ENCODE measurements at regions not wholly inside any gene's neighbourhood (a gene's known extent, or its start where the extent isn't known, plus 50 kb on each side); places are given as distances from the start of the nearest gene placed in this dataset.

DNA sequence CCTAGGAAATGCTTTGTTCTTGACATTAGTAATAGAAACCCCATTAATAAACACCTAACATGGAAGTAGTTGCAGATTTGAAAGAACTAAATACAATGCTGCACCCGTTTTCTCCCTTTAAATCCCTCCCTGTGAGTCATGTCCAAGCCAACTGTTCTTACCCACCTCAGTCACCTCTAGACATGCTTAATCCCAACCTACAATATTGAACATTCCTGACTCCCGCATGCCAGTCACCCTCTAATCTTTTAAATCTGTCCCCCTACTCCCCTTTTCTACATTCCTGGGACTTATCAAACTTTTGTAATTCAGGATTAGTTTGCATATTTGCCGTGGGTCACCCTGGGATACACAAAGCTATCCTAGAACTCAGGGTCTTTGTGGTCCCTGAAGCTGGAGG, 374.6 kb downstream of the IRS1 start:
- DNase-seq, result no peak

DNA sequence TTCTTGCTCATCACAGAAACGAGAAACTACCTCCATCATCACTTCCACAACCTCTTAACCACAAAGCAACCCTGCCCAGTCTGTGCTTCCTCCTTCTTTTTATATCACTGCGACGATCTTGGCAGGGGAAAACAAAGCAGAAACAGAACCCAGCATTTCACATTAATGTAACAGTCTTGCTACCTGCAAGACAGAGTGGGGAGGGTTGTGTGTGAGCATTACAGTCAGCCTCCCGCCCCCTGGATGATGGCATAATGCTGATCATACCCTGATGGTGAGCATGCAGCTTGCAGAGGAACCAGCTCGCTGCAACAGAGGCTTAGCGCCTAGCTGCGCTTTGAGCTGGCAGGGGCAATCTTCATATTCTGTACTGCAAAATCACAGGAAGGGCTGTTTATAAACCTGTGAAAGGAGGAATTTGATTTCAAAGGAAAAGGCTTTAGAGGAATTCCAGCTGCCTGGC, 376.1 kb downstream of the IRS1 start:
- DNase-seq, result peak; percentile 49

DNA sequence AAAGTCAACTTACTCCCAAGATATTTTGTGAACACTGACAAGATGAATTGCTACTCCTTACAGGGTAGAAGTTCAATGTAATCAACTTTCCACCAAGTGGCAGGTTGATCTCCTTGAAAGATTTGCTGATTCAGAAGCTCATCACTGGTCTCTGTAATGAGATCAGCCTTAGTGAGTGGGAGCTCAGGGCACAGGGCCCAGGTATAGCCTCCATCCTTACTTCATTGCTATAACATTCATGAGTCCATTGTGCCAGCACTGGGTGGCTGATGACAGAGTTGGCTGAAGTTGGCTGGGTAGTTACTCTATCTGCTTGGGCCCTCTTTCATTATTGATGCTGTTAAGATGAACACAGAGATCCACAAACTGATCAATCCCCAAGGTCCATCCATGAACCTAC, 379.0 kb downstream of the IRS1 start:
- DNase-seq, result no peak

DNA sequence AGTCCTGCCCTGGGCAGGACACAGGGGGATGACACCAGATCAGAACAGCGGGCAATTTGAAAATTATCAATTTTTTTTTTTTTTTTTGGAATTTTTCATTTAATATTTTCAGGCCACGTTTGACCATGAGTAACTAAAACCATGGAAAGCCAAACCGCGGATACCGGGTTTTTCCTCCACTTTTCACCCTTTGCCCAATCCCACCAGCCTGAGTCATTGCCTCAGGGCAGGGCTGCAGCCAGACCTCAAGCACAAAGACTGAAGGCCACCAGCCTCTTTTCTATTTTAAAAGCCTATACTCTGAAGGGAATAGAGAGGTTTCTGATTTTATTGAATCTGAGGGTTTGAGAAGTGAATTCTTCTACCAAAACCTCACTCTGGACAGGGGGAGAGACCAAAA, 381.1 kb downstream of the IRS1 start:
- no peak for DNase-seq

DNA sequence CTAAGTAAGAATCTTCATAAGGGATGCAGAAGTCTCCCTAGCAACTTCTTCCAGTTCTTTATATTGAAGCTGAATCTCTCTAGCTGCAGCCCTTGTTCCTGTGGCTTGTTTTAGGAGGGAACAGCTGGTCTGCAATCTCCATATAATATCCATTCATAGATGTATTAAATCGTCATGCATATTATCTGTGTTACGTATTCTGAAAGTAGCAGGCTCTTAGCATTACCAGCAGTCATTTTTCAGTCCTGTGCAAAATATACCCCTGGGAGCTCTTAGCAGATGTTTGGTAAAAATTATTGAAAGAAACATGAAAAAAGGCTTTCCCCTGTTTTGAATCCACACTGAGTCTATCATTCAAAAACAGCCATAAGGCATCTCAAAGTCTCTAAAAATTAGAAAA, 385.3 kb downstream of the IRS1 start:
- DNase-seq, result no peak

DNA sequence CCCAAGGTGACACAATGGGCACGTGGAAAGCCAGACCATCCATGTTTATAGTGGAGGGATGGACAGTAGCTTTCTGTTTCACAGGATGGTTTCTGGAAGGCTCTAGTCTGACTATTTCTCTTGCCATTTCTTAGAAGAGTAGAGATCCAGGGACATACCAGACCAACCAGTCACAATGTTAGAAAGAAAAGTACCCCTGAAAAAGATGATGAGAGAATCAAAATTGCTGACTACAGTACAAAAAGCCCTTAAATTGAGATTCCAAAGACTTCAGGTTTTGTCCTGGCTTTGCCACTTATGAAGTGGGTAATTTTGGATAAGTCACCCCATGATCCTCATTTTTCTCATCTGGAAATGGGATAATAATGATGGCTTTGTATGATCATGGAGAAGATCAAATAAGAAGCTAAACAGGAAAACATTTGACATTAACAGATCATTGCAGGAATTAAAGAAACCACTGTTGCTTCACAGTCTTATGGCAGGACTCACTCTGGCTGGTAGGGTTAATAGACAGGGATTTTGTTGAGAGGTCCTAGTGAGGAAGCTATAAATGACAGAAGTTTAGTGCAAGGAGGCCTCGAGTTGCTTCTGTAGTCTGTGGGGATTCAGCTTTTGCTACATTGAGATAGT, 386.0 kb downstream of the IRS1 start:
- no peak for DNase-seq

DNA sequence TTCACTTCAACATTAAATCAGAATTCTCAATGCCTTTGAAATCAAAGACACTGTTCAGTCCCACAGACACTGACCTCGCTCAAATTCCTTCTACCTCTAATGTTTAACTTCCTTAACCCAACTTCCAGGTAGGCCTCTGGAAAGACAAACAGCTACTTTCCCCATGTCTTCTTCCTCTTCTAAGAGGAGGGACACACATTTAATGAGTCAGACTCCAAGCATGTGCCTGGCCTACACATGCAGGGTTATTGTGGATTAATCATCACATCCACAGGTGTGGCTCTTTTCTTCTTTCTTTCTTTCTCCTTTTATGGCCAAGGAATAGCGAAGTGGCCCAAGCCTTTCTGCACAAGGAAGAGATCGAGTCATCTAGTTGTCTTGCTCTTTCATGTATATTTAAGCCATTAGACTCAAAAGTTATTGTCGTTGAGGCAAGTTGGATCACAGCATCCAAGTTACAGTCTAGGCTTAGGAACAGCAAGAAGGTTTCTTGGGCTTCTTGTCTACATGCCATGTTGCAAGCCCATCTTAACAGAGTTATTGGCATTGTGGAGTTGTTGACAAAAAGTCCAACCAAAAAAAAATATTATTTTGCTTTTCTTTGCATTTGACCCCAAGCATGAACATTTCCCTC, 387.8 kb downstream of the IRS1 start:
- no peak for DNase-seq

DNA sequence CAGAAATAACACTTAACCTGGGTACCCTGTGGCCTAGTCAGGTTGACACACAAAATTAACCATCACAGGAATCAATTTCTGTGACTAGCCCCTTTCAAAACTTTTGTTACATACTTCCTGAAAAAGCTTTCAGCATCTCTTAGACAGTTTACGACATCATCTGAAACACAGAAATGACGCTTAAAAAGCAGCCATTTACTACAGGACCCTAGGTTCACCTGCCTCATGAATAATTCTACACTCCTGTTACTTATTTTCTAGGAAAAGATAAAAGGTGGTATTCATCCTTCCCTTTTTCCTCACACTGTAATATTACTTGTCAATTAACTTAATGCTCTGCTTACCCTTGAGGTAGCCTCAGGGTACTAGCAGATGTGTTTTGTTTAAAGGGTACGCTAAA, 388.4 kb downstream of the IRS1 start:
- DNase-seq, result no peak

DNA sequence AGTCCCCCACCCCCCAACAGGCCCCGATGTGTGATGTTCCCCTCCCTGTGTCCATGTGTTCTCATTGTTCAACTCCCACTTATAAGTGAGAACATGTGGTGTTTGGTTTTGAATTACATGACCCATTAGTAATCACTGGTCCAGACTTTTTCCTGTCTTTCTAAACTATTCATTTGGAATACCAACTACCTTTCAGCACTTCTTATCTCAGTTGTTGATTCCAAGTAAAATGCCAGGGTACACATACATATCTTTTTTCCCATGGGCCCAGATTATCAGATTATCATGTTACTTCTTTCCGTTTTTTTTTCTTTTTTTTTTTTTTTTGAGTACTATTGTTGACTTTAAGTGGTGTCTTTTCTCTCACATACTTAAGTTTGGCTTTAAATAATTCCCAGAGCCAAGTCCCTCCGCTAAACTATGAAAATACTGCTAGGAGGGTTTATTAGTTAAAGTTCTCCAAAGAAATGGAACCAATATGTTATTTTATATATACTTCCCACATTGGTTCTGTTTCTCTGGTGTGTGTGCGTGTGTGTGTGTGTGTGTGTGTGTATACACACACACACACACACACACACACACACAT, 389.3 kb downstream of the IRS1 start:
- DNase-seq, result no peak

DNA sequence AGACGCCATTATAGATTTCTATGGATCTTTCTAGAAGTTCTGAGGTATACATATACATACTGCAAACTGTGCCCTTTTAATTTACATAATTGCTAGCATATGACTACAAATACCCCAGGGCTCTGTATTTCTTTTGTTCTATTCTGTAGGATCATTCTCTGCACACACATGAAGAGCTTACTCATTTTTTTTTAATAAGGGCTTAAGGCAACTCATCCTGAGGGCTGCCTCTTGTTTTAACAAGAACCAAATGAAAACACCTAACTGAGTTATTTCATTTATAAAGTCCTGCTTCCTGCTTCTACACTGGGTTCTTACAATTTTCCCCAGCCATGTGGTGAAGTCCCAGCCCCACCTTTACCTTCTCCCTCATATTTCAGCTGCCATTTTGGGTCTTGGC, 390.5 kb downstream of the IRS1 start:
- DNase-seq, result no peak

DNA sequence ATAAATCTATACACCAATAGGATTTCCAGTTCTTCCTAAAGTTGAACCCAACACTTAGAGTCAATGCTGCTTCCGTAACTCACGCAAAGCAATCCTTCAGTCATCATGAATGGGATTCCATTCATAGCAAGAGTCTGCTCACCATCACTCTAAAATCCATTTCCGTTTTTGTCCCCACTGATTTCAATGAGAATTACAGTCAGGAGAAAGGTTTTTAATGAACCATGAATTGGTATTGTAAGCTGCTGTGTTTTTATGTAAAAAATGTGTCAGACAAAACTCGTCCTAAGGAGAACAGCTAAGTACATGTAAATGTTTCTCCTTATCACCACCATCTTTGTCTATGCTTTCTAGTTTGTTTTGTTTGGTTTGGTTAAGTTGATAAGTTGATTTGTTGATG, 391.5 kb downstream of the IRS1 start:
- no peak for DNase-seq

DNA sequence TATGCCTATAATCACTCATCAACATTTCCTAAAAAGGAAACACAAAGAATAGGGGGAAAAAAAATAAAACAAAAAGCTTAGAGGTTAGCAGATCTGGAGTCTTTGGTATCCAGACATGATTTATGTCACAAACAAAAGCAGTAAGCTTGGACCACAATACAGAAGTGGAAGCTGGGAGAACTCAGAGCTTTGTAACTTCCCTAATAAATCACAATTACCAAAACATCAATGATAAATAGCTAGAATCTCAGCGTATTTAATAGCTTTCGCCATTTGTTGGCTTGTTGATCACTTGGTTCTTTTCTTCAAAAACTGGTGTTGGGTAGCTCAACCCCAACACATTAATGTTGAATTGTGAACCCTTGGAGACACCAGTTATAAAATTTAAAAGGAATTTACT, 392.5 kb downstream of the IRS1 start:
- DNase-seq, result no peak

DNA sequence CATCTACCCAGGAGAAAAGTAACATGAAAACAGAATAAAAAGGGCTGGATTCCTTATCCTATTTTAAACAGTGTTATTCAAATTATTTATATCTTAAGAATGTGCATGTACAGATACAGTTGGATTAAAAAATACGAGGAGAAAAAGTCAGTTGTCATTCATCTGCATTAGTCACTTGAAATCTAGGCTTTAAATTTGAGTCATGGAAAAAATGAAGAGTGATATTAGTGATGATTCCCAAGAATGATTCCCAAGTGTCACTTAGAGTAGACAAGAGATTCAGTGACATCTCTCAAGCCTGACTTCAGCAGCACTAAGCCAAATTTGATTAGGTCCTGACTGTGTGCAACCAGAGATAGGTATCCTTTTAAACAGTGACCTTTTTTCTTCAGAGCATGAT, 394.2 kb downstream of the IRS1 start:
- DNase-seq, result no peak

DNA sequence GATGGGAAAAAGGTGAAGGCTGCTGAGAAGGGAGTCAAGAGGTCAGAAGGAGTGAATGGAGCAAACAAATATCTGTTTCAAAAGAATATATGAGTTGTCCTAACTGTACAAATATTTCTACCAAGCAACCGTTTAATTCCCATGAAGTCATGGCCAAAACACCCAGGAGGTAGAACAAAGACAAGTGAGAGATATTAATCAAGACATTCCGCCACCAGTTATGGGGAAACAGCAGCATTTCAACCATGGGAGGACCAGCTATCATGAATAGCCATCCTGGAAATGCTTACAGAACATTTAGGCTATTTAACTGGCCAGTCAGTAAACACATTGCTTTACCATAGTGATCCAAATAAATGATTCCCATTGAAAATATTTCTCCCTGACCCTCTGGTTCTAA, 396.3 kb downstream of the IRS1 start:
- DNase-seq, result no peak

DNA sequence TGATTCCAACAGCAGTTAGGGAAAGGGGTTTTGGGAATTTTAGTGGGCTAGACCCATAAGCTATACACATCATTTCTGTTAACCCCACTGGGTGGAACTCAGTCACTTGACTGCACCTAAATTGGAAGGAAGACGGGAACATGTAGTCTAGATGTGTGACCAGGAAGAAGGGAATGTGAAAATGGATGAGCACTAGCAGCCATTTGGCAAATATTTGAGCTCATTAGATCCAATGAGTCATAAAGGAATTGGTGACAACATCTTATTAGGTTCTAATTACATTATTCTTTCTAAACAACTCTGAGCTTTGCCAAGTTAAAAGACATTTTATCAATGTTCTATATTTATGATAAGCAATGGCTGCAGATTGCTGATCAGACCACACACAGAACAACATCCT, 400.6 kb downstream of the IRS1 start:
- DNase-seq, result no peak

DNA sequence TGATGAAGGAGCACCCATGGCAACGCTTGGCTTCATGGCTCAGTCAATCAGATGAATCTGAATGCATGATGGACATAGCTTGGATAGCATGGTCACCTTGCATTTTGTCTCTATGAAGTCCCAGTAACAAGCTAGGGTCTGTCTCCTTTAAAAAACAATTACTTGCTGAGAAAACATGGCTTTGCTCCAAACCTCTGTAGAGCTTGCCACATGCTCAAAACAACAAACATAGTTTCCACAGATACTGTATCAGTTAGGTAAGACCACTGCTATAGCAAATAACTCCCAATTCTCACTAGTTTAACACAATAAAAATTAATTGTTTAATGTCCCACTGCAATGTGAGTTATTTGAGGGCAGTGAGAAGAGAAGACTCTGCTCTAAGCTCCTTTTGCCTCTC, 401.0 kb downstream of the IRS1 start:
- DNase-seq, result no peak

DNA sequence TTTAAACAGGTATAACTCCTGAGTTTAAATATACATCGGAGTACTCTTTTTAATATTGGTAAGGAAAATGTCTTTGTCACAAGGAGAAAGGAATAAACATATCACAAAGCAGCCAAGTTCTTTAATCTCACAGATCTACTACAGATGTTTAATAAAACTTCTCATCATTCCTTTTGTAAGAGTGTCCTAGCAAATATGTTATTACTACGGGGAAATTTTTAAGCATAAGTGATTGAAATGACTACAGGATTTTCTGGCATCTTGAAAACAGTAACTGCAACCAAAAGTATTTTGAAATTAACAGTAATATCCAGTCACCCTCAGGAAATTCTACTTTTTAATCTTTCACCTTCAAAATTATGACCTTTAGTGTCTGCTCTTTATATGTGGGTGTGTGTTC, 403.1 kb downstream of the IRS1 start:
- no peak for DNase-seq

DNA sequence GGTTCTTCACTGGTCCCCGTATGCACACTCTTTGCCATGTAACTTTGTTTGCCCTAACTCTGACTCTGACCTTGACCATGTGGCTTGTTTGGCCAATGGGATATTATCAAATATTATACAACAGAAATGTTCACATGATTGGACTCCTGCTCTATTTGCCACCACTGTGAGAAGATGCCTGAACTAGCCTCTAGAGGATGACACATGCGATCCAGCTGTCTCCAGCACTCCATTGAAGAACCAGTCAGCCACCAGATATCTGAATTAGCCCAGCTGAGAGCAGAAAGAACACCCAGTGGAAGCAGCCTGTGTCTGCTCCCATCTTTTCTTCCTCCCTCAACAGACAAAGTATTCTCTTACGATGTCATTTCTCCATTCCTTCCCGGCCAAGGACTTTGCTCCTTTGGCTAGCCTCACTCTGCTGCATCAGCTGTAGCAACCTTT, 412.1 kb downstream of the IRS1 start:
- no peak for DNase-seq

DNA sequence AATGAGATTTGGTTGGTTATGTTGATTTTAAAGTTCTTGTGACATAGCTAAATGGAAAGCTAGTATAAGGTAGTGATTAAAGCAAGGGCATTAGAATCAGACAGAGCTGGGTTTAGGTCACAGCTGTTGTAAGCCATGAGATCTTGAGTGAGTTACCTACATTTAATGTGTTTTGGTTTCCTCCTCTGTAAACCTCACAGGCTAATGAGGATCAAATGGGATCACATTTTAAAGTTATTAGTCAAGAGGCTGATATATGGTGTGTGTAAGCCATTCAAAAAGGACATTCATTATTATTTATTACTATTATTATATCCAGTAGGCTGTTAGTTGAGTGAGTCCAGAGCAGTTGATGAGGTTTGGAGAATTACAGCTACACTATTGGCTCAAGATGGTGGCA, 416.2 kb downstream of the IRS1 start:
- DNase-seq, result no peak

DNA sequence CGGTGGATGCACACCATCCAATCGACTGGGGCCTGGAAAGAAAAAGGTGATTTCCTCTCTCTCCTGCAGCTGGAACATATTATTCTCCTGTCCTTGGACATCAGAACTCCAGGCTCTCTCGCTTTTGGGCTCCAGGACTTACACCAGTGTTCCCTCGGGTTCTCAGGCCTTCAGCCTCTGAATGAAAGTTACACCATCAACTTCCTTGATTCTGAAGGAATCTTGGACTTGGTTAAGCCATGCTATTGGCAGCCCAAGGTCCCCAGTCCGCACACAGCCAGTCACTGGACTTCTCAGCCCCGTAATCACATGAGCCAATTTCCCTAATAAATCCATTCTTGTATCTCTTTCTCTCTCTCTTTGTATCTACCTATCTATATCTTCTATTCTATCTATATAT, 418.9 kb downstream of the IRS1 start:
- DNase-seq, result no peak

DNA sequence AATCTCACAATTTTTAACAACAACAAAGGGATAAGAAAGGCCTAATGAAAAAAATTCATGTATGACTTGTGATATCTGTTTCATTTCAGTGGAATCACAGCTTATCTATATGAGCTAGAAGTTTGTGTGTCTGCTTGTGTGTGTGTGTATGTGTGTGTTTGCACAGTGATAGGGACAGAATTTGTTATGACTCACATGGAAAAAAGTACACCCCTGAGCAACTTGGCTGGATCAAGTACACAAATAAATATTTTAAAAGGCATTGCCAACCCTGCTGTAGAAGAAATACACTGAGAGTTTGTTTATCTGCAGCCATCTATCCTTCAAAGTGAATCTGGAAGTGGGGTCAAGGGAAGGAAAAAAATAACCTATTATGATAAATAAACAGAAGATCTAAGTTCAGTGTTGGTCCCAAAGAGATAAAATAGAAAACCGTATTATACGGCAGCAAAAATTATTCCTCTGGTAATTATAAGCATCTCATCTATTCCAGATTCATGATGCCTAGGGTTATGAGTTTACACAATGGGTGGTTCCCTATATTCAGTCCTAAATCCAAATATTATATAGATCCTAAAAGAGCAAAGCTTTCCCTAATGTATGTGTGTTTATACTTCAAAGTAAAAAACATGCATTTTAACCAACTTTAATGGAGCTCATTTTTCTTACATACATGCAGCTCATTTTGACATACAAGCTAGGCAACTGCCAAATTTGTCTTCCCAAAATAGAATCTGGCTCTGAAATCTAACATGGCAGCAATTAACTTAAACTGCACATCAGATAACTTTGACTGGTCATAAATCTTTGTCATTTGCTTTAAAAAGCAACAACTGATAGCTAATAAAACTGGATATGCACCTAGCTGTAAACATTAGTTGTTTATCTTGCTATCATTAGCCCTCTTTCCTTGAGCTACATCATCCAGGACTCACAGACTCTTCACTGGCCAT, 420.6 kb downstream of the IRS1 start:
- no peak for DNase-seq

DNA sequence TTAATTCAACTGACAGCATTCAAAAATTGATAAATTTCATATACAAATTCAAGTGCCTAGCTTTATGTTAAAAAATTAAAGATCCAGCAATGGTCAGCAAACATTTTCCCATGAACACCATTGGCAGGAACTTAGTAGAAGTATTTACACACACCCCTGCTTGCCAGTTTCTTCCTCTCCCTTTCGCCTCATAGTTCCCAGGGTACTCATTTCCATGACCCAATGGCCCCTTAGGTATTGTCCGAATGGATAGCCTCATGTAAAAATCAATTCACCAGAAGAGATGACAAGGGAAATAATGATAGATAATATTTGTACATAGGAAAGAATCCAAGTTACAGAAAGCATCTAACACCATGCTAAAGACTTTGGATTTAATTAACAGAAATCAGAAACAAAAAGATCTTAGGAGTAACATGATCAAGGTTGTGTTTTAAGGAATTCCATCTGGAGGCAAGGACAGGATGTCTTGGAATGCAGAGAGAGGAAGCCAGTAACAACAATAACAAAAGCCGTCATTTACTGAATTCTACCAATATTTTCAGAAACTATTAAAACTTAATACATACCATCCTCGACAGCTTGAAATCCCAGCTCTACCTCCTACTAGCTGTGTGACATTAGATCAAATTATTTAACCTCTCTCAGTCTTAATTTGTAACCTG, 423.0 kb downstream of the IRS1 start:
- no peak for DNase-seq

DNA sequence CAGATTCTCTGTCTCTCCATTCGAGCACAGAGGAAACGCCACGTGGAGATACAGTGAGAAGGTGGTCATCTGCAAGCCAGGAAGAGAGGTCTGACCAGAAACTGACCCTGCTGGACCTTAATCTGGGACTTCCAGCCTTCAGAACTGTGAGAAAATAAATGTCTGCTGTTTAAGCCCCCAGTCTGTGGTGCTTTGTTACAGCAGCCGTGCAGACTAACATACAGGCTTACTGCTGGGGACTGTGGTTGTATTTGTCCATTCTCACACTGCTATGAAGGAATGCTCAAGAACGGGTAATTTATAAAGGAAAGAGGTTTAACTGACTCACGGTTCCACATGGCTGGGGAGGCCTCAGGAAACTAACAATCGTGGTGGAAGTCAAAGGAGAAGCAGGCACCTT, 432.7 kb downstream of the IRS1 start:
- DNase-seq, result no peak
